IMR-90 (cell line): ENCODE measurements at regions not wholly inside any gene's neighbourhood (a gene's known extent, or its start where the extent isn't known, plus 50 kb on each side); places are given as distances from the start of the nearest gene placed in this dataset.

Experiments used
- ATAC-seq: fragments of 200-7000 bp; cut with Tn5 transposase; 2 replicates; pipeline ENCODE4 v1.9.1; 2020; ENCODE audit warnings: low read depth, mild to moderate bottlenecking, moderate library complexity
- BruUV-seq: library from RNA; stranded (reverse); fragments of 400-500 nt; replicated peaks from 2 replicates; lab custom pipeline; 2021; lab: Mats Ljungman, UMichigan
- CTCF ChIA-PET: fragments of 300-600 bp; formaldehyde crosslinking; extraction: SDS; loops from one replicate; lab custom pipeline; 2021; ENCODE audit warnings: antibody characterized with exemption; lab: Yijun Ruan, JAX
- POLR2A ChIA-PET: fragments of 300-600 bp; sonication (Branson Sonifier 250); formaldehyde crosslinking; loops from one replicate; lab custom pipeline; 2022; ENCODE audit warnings: antibody characterized with exemption; ENCODE audit not compliant: unreplicated experiment; lab: Charles Lee
- DNase-seq: peaks from one replicate; pipeline ENCODE4 v3.0.0; 2013
- H2AFZ ChIP-seq: replicated peaks from 2 replicates; pipeline ENCODE3; 2013; ENCODE audit warnings: low read length, mild to moderate bottlenecking; ENCODE audit not compliant: poor library complexity
- H2AK5ac ChIP-seq: 2 replicates; pipeline ENCODE4 v1.6.1; 2013; ENCODE audit warnings: low read depth, low read length, inconsistent platforms
- H2AK9ac ChIP-seq: replicated peaks from 2 replicates; pipeline ENCODE3; 2013; ENCODE audit warnings: mild to moderate bottlenecking, low read depth, low read length, moderate library complexity; ENCODE audit not compliant: poor library complexity
- H2BK120ac ChIP-seq: 2 replicates; pipeline ENCODE4 v1.6.1; 2013; ENCODE audit warnings: low read depth, low read length, inconsistent platforms
- H2BK15ac ChIP-seq: 3 replicates; pipeline ENCODE4 v1.6.1; 2013; ENCODE audit warnings: low read depth, low read length, inconsistent platforms
- H2BK20ac ChIP-seq: 2 replicates; pipeline ENCODE4 v1.6.1; 2013; ENCODE audit warnings: low read depth, mild to moderate bottlenecking, inconsistent platforms, low read length, moderate library complexity
- H2BK5ac ChIP-seq: 2 replicates; pipeline ENCODE4 v1.6.1; 2013; ENCODE audit warnings: mild to moderate bottlenecking, low read depth, low read length, inconsistent platforms; ENCODE audit not compliant: poor library complexity, severe bottlenecking
- H3K14ac ChIP-seq: replicated peaks from 2 replicates; pipeline ENCODE4 v1.6.1; 2013; ENCODE audit warnings: low read depth, low read length, inconsistent platforms
- H3K18ac ChIP-seq: 2 replicates; pipeline ENCODE4 v1.6.1; 2013; ENCODE audit warnings: low read depth, low read length, control low read depth
- H3K23ac ChIP-seq: 2 replicates; pipeline ENCODE4 v1.6.1; 2013; ENCODE audit warnings: low read depth, low read length, inconsistent platforms
- H3K27ac ChIP-seq: 2 replicates; pipeline ENCODE4 v1.5.1; 2013; ENCODE audit warnings: mild to moderate bottlenecking, control low read depth, low read length; ENCODE audit not compliant: insufficient read depth
- H3K27me3 ChIP-seq: 2 replicates; pipeline ENCODE4 v1.6.1; 2013; ENCODE audit warnings: low read length; ENCODE audit not compliant: control insufficient read depth, insufficient read depth
- H3K36me3 ChIP-seq: 2 replicates; pipeline ENCODE4 v1.6.1; 2013; ENCODE audit warnings: low read length, mixed read lengths; ENCODE audit not compliant: control insufficient read depth, insufficient read depth
- H3K4ac ChIP-seq: 2 replicates; pipeline ENCODE4 v1.6.1; 2013; ENCODE audit warnings: low read depth, low read length, inconsistent platforms
- H3K4me1 ChIP-seq: 2 replicates; pipeline ENCODE4 v1.6.1; 2013; ENCODE audit warnings: low read length, mixed read lengths; ENCODE audit not compliant: control insufficient read depth, insufficient read depth
- H3K4me2 ChIP-seq: 2 replicates; pipeline ENCODE4 v1.6.1; 2013; ENCODE audit warnings: low read depth, mild to moderate bottlenecking, control low read depth, low read length, moderate library complexity
- H3K4me3 ChIP-seq: 2 replicates; pipeline ENCODE4 v1.5.1; 2013; ENCODE audit warnings: low read depth, mild to moderate bottlenecking, control low read depth, low read length, moderate library complexity; ENCODE audit not compliant: insufficient read depth
- H3K56ac ChIP-seq: 2 replicates; pipeline ENCODE4 v1.6.1; 2013; ENCODE audit warnings: low read length, inconsistent platforms; ENCODE audit not compliant: insufficient read depth; ENCODE audit errors: extremely low read depth
- H3K79me1 ChIP-seq, 2 experiments: 2 replicates each; pipeline ENCODE4 v1.6.1; 2013; ENCODE audit warnings: low read length in 2 of 2, inconsistent platforms in 1 of 2, low read depth in 1 of 2
- H3K9ac ChIP-seq: 2 replicates; pipeline ENCODE4 v1.6.1; 2013; ENCODE audit warnings: low read depth, low read length, control low read depth
- H3K9me1 ChIP-seq: 2 replicates; pipeline ENCODE4 v1.6.1; 2013; ENCODE audit warnings: low read length, inconsistent platforms; ENCODE audit not compliant: insufficient read depth
- H3K9me3 ChIP-seq: 2 replicates; pipeline ENCODE4 v1.6.1; 2013; ENCODE audit warnings: low read length; ENCODE audit not compliant: control insufficient read depth, insufficient read depth
- H4K20me1 ChIP-seq: 2 replicates; pipeline ENCODE4 v1.6.1; 2013; ENCODE audit warnings: low read length, inconsistent platforms; ENCODE audit not compliant: insufficient read depth
- H4K5ac ChIP-seq: 2 replicates; pipeline ENCODE4 v1.6.1; 2013; ENCODE audit warnings: mild to moderate bottlenecking, low read depth, low read length, control low read depth
- H4K8ac ChIP-seq, 2 experiments: 2 replicates each; pipeline ENCODE4 v1.6.1; 2013; ENCODE audit warnings: low read depth in 2 of 2, low read length in 2 of 2, control low read depth in 1 of 2, inconsistent platforms in 1 of 2
- H4K91ac ChIP-seq: 2 replicates; pipeline ENCODE4 v1.6.1; 2013; ENCODE audit warnings: low read depth, low read length, inconsistent platforms; ENCODE audit not compliant: insufficient read depth
- BHLHE40 ChIP-seq: fragments of 150-350 bp; IDR thresholded peaks from 2 replicates; pipeline ENCODE4 v1.6.1; 2016; ENCODE audit warnings: mild to moderate bottlenecking, low read depth, low read length
- CTCF ChIP-seq: conservative IDR thresholded peaks from 2 replicates; pipeline ENCODE4 v1.5.1; 2012; ENCODE audit warnings: mild to moderate bottlenecking, low read depth, low read length, improper control_type of control experiment
- ELK1 ChIP-seq: fragments of 150-350 bp; IDR thresholded peaks from 2 replicates; pipeline ENCODE4 v1.6.1; 2016; ENCODE audit warnings: low read depth, mild to moderate bottlenecking, low read length, moderate library complexity, borderline replicate concordance
- NFE2L2 ChIP-seq: fragments of 150-350 bp; IDR thresholded peaks from 2 replicates; pipeline ENCODE4 v1.6.1; 2016; ENCODE audit warnings: low read depth, mild to moderate bottlenecking, low read length
- POLR2A ChIP-seq: IDR thresholded peaks from 2 replicates; pipeline ENCODE4 v1.6.1; 2012; ENCODE audit warnings: mild to moderate bottlenecking, low read depth, low read length
- RAD21 ChIP-seq: IDR thresholded peaks from 2 replicates; pipeline ENCODE4 v1.6.1; 2012; ENCODE audit warnings: low read length, improper control_type of control experiment
- RCOR1 ChIP-seq: IDR thresholded peaks from 2 replicates; pipeline ENCODE4 v1.6.1; 2012; ENCODE audit warnings: mild to moderate bottlenecking, low read length, improper control_type of control experiment; ENCODE audit not compliant: insufficient replicate concordance
- RFX5 ChIP-seq: IDR thresholded peaks from 2 replicates; pipeline ENCODE4 v1.8.0; 2012; ENCODE audit warnings: low read depth, mild to moderate bottlenecking, low read length, moderate library complexity
- SMC3 ChIP-seq: fragments of 150-350 bp; IDR thresholded peaks from 2 replicates; pipeline ENCODE4 v1.6.1; 2016; ENCODE audit warnings: low read depth, mild to moderate bottlenecking, antibody characterized with exemption, low read length, moderate library complexity
- WGBS, 2 experiments: methylation state at CpG; one replicate each; pipeline versions ENCODE4 v1.1.5 to v1.1.7; 2013; ENCODE audit warnings: missing lambda C conversion rate in 2 of 2; ENCODE audit not compliant: insufficient read length in 1 of 2; ENCODE audit errors: extremely low coverage in 2 of 2; 5-methylcytosine and 5-hydroxymethylcytosine counted together
- dilution Hi-C: fragments of 300-500 bp; cut with HindIII; formaldehyde crosslinking; loops from one replicate; pipeline ENCODE4 v1.14.3; 2018; ENCODE audit warnings: low sequenced_read_pairs; ENCODE audit not compliant: unreplicated experiment
- in situ Hi-C: fragments of 300-500 bp; cut with MboI; formaldehyde crosslinking; loops from 3 replicates; pipeline ENCODE4 v1.14.3; 2019; ENCODE audit warnings: low sequenced_read_pairs, inconsistent platforms, mixed read lengths
- intact Hi-C: fragments of 100-400 bp; cut with micrococcal nuclease; formaldehyde crosslinking; loops from 2 replicates; pipeline ENCODE4 v1.10.0; 2022

GRCh38 chr5:172543484-172544298, 89.4 kb upstream of the SH3PXD2B start:
- Histone ChIP-seq H3K27ac (no peak overlapping the region), H3K23ac (no peak overlapping the region), H3K4me1 (no peaks in the 10 kb centered on the region), H3K79me1 (no peaks in the 10 kb centered on the region), H3K56ac (no peak overlapping the region), H3K18ac (no peak overlapping the region), H3K9ac (no peak overlapping the region), H3K9me3 (peaks cover 1% of the 10 kb centered on the region; the same call in 1 of the 2 replicates), H3K9me1 (no peaks in the 10 kb centered on the region), H3K36me3 (no peaks in the 10 kb centered on the region), H2AFZ (no peak overlapping the region), H2BK5ac (no peak overlapping the region), H3K4me3 (no peak overlapping the region), H3K14ac (no peak overlapping the region), H2BK15ac (no peak overlapping the region), H2AK9ac (no peak overlapping the region), H2BK20ac (no peak overlapping the region), H3K4ac (no peak overlapping the region), H3K4me2 (no peak overlapping the region), H4K20me1 (no peaks in the 10 kb centered on the region), H4K5ac (no peak overlapping the region), H2AK5ac (no peak overlapping the region), H4K8ac (no peak overlapping the region), H3K27me3 (peaks cover 62% of the 10 kb centered on the region), H4K91ac (no peak overlapping the region), H2BK120ac (no peak overlapping the region)
- WGBS, 2 experiments = 83% methylated on average over 6 of the region's 11 CpGs; no CpG with 5 or more reads in 1 of the 2 experiments
- dilution Hi-C loops (no loop called here), intact Hi-C loops (no loop called here), in situ Hi-C loops (no loop called here)
- no peak for DNase-seq
- TF ChIP-seq CTCF (no peak), RAD21 (no peak), BHLHE40 (no peak), POLR2A (no peak), SMC3 (no peak), NFE2L2 (no peak), RFX5 (no peak), RCOR1 (no peak), ELK1 (no peak)
- BruUV-seq = no TSS peak
- POLR2A ChIA-PET = no interaction called here
- CTCF ChIA-PET = no interaction called here
- no peak for ATAC-seq
